GM23338 (cell line): ENCODE measurements at regions not wholly inside any gene's neighbourhood (a gene's known extent, or its start where the extent isn't known, plus 50 kb on each side); places are given as distances from the start of the nearest gene placed in this dataset.

Experiments
- ATAC-seq: fragments of 200-7000 bp; cut with Tn5 transposase; 3 replicates; pipeline ENCODE4 v1.9.1; 2020
- DNase-seq: peaks from one replicate; pipeline ENCODE4 v3.0.0-alpha.2; 2015; ENCODE audit warnings: low spot score
- H2AFZ ChIP-seq: fragments of 200-600 bp; sonication (generic); 2 replicates; pipeline ENCODE4 v1.8.0; 2016; ENCODE audit warnings: antibody characterized with exemption, mild to moderate bottlenecking, moderate library complexity
- H3F3A ChIP-seq: fragments of 200-600 bp; sonication (generic); replicated peaks from 2 replicates; pipeline ENCODE4 v1.8.0; 2017; ENCODE audit warnings: antibody characterized with exemption, mixed run types, low read depth
- H3K27ac ChIP-seq: fragments of 200-600 bp; sonication (generic); 2 replicates; pipeline ENCODE4 v1.6.1; 2016; ENCODE audit warnings: low read depth
- H3K27me3 ChIP-seq: fragments of 200-600 bp; sonication (generic); 2 replicates; pipeline ENCODE4 v1.8.0; 2016; ENCODE audit warnings: mild to moderate bottlenecking, mixed run types, moderate library complexity; ENCODE audit not compliant: insufficient read depth
- H3K36me3 ChIP-seq: fragments of 200-600 bp; sonication (generic); 2 replicates; pipeline ENCODE4 v1.8.0; 2016; ENCODE audit warnings: mild to moderate bottlenecking; ENCODE audit not compliant: insufficient read depth
- H3K4me1 ChIP-seq: fragments of 200-600 bp; sonication (generic); 2 replicates; pipeline ENCODE4 v1.8.0; 2016; ENCODE audit warnings: mild to moderate bottlenecking, moderate library complexity; ENCODE audit not compliant: insufficient read depth
- H3K4me2 ChIP-seq: fragments of 200-600 bp; sonication (generic); 2 replicates; pipeline ENCODE4 v1.7.1; 2017; ENCODE audit warnings: mixed run types
- H3K4me3 ChIP-seq: fragments of 200-600 bp; sonication (generic); 2 replicates; pipeline ENCODE4 v1.6.1; 2016; ENCODE audit warnings: mixed run types
- H3K79me2 ChIP-seq: fragments of 200-600 bp; sonication (generic); replicated peaks from 2 replicates; pipeline ENCODE4 v1.8.0; 2017; ENCODE audit warnings: mild to moderate bottlenecking; ENCODE audit not compliant: insufficient read depth
- H3K9me2 ChIP-seq: fragments of 200-600 bp; sonication (generic); 2 replicates; pipeline ENCODE4 v1.8.0; 2017; ENCODE audit not compliant: insufficient read depth
- H4K20me1 ChIP-seq: fragments of 200-600 bp; sonication (generic); replicated peaks from 2 replicates; pipeline ENCODE4 v1.8.0; 2017; ENCODE audit warnings: mild to moderate bottlenecking; ENCODE audit not compliant: insufficient read depth
- H3K27ac Mint-ChIP-seq: 2 replicates; pipeline ENCODE4 v1.8.0; 2020; ENCODE audit warnings: inconsistent platforms, mild to moderate bottlenecking, moderate library complexity, mixed read lengths
- H3K27me3 Mint-ChIP-seq: 3 replicates; pipeline ENCODE4 v1.8.0; 2022; ENCODE audit warnings: low read depth, mild to moderate bottlenecking, moderate library complexity, mixed read lengths, inconsistent platforms; ENCODE audit not compliant: insufficient read depth, poor library complexity
- H3K36me3 Mint-ChIP-seq: 3 replicates; pipeline ENCODE4 v1.8.0; 2021; ENCODE audit warnings: low read depth, mild to moderate bottlenecking, inconsistent platforms, moderate library complexity, mixed read lengths
- H3K4me1 Mint-ChIP-seq: 3 replicates; pipeline ENCODE4 v1.8.0; 2020; ENCODE audit warnings: mild to moderate bottlenecking, inconsistent platforms, mixed read lengths
- H3K4me3 Mint-ChIP-seq: 3 replicates; pipeline ENCODE4 v1.8.0; 2021; ENCODE audit warnings: moderate library complexity, mild to moderate bottlenecking, inconsistent platforms, mixed read lengths
- H3K9me3 Mint-ChIP-seq: 3 replicates; pipeline ENCODE4 v1.8.0; 2020; ENCODE audit warnings: moderate library complexity, mild to moderate bottlenecking, inconsistent platforms, mixed read lengths
- CTCF ChIP-seq, 2 experiments: fragments of 200-600 bp in 1 of 2; sonication (generic) in 1 of 2; conservative IDR thresholded peaks; 2 replicates each; pipeline versions ENCODE4 v1.5.1 to v1.6.1; 2016 to 2017; ENCODE audit warnings: antibody characterized with exemption in 2 of 2, low read depth in 2 of 2, mild to moderate bottlenecking in 2 of 2, moderate library complexity in 1 of 2
- EZH2 ChIP-seq: fragments of 200-600 bp; sonication (generic); IDR thresholded peaks from one replicate; pipeline ENCODE4 v1.8.0; 2017; ENCODE audit warnings: antibody characterized with exemption, mild to moderate bottlenecking, low read depth; ENCODE audit not compliant: unreplicated experiment
- EZH2phosphoT487 ChIP-seq: fragments of 200-600 bp; sonication (generic); IDR thresholded peaks from one replicate; pipeline ENCODE4 v1.8.1; 2018; ENCODE audit warnings: antibody characterized with exemption; ENCODE audit not compliant: unreplicated experiment
- JUNB ChIP-seq: IDR thresholded peaks from one replicate; pipeline ENCODE4 v1.6.1; 2016; ENCODE audit warnings: antibody characterized with exemption; ENCODE audit not compliant: unreplicated experiment
- NANOG ChIP-seq: IDR thresholded peaks from 2 replicates; pipeline ENCODE4 v1.6.1; 2016; ENCODE audit warnings: antibody characterized with exemption, borderline replicate concordance
- POLR2AphosphoS5 ChIP-seq: IDR thresholded peaks from 2 replicates; pipeline ENCODE4 v1.6.1; 2016; ENCODE audit warnings: antibody characterized with exemption, low read depth
- REST ChIP-seq: IDR thresholded peaks from one replicate; pipeline ENCODE4 v1.6.1; 2018; ENCODE audit warnings: antibody characterized with exemption; ENCODE audit not compliant: unreplicated experiment
- STAT1 ChIP-seq: IDR thresholded peaks from one replicate; pipeline ENCODE4 v1.6.1; 2016; ENCODE audit warnings: antibody characterized with exemption; ENCODE audit not compliant: unreplicated experiment
- ZNF114 ChIP-seq: fragments of 250-450 bp; sonication (Bioruptor Pico); IDR thresholded peaks from 2 replicates; pipeline ENCODE4 v1.5.0; 2020; ENCODE audit warnings: mild to moderate bottlenecking, moderate library complexity
- ZNF331 ChIP-seq: fragments of 250-450 bp; sonication (Bioruptor Pico); IDR thresholded peaks from 2 replicates; pipeline ENCODE4 v1.5.0; 2020; ENCODE audit warnings: low read depth, mild to moderate bottlenecking, moderate library complexity
- ZNF462 ChIP-seq: fragments of 250-450 bp; sonication (Bioruptor Pico); IDR thresholded peaks from 2 replicates; pipeline ENCODE4 v1.5.0; 2020; ENCODE audit warnings: mild to moderate bottlenecking, moderate library complexity

GRCh38 chr12:30048371-30048770 is 264.6 kb upstream of the TMTC1 start:
- Histone ChIP-seq H3K4me1 (peaks cover 8% of the 10 kb centered on the region; the same call in 1 of the 2 replicates), H4K20me1 (no peaks in the 10 kb centered on the region), H3K27ac (no peak overlapping the region), H3K27me3 (no peaks in the 10 kb centered on the region), H3K79me2 (no peaks in the 10 kb centered on the region), H3F3A (no peaks in the 10 kb centered on the region), H2AFZ (no peak overlapping the region), H3K4me3 (no peak overlapping the region), H3K4me2 (no peak overlapping the region), H3K36me3 (no peaks in the 10 kb centered on the region), H3K9me2 (0 out of 2 replicates have a peak, but pooled peaks cover 7% of the 10 kb centered on the region)
- Mint-ChIP-seq H3K4me1 (peaks cover 19% of the 10 kb centered on the region), H3K9me3 (no peaks in the 10 kb centered on the region), H3K27me3 (peaks cover 1% of the 10 kb centered on the region), H3K36me3 (no peaks in the 10 kb centered on the region; the same call in 2 of the 3 replicates), H3K27ac (no peak overlapping the region), H3K4me3 (no peak overlapping the region)
- TF ChIP-seq CTCF (conservative IDR thresholded peaks at IDR 0.05; ENCODE audit: low read depth in 2 of 2): no peak
- TF ChIP-seq NANOG: no peak
- no peak for TF ChIP-seq ZNF462 (CRISPR knock-in tag)
- TF ChIP-seq REST: no peak
- no peak for TF ChIP-seq EZH2phosphoT487
- no peak for TF ChIP-seq STAT1
- no peak for TF ChIP-seq ZNF331 (CRISPR knock-in tag)
- TF ChIP-seq POLR2AphosphoS5: no peak
- TF ChIP-seq ZNF114: no peak
- no peak for TF ChIP-seq JUNB
- no peak for TF ChIP-seq EZH2
- ATAC-seq (no peak), DNase-seq (no peak)
